KMS-11 (cell line): ENCODE measurements at regions not wholly inside any gene's neighbourhood (a gene's known extent, or its start where the extent isn't known, plus 50 kb on each side); places are given as distances from the start of the nearest gene placed in this dataset.

Experiments used
- H2AFZ ChIP-seq: fragments of 200-600 bp; sonication (generic); 2 replicates; pipeline ENCODE4 v1.6.1; 2016; ENCODE audit warnings: antibody characterized with exemption, mixed run types, low read depth
- H3K27ac ChIP-seq: fragments of 200-600 bp; sonication (generic); 2 replicates; pipeline ENCODE4 v1.6.1; 2016; ENCODE audit warnings: mild to moderate bottlenecking, mixed run types
- H3K27me3 ChIP-seq: fragments of 200-600 bp; sonication (generic); 2 replicates; pipeline ENCODE4 v1.6.1; 2017; ENCODE audit warnings: mild to moderate bottlenecking, low read depth, mixed run types, moderate library complexity; ENCODE audit not compliant: insufficient read depth
- H3K36me3 ChIP-seq: fragments of 200-600 bp; sonication (generic); 2 replicates; pipeline ENCODE4 v1.6.1; 2017; ENCODE audit warnings: mild to moderate bottlenecking, mixed run types; ENCODE audit not compliant: insufficient read depth
- H3K4me1 ChIP-seq: fragments of 200-600 bp; sonication (generic); 2 replicates; pipeline ENCODE4 v1.6.1; 2016; ENCODE audit warnings: mild to moderate bottlenecking, low read depth, mixed run types; ENCODE audit not compliant: poor library complexity, severe bottlenecking
- H3K4me2 ChIP-seq: fragments of 200-600 bp; sonication (generic); 2 replicates; pipeline ENCODE4 v1.7.0; 2016; ENCODE audit warnings: mild to moderate bottlenecking, mixed run types
- H3K4me3 ChIP-seq: fragments of 200-600 bp; sonication (generic); IDR thresholded peaks from 2 replicates; pipeline ENCODE4 v1.6.1; 2017; ENCODE audit warnings: low read depth, low read length, mixed read lengths; ENCODE audit not compliant: insufficient read depth
- H3K79me2 ChIP-seq: fragments of 200-600 bp; sonication (generic); 2 replicates; pipeline ENCODE4 v1.6.1; 2016; ENCODE audit warnings: low read depth, mixed run types; ENCODE audit not compliant: insufficient read depth
- H3K9ac ChIP-seq: fragments of 200-600 bp; sonication (generic); 2 replicates; pipeline ENCODE4 v1.6.1; 2016; ENCODE audit warnings: mild to moderate bottlenecking, mixed run types
- H4K20me1 ChIP-seq: fragments of 200-600 bp; sonication (generic); 2 replicates; pipeline ENCODE4 v1.6.1; 2016; ENCODE audit warnings: mild to moderate bottlenecking, mixed run types; ENCODE audit not compliant: insufficient read depth
- CTCF ChIP-seq: fragments of 200-600 bp; sonication (generic); conservative IDR thresholded peaks from 2 replicates; pipeline ENCODE4 v1.6.1; 2017; ENCODE audit warnings: low read depth, mild to moderate bottlenecking, antibody characterized with exemption, low read length, moderate library complexity, mixed read lengths

DNA sequence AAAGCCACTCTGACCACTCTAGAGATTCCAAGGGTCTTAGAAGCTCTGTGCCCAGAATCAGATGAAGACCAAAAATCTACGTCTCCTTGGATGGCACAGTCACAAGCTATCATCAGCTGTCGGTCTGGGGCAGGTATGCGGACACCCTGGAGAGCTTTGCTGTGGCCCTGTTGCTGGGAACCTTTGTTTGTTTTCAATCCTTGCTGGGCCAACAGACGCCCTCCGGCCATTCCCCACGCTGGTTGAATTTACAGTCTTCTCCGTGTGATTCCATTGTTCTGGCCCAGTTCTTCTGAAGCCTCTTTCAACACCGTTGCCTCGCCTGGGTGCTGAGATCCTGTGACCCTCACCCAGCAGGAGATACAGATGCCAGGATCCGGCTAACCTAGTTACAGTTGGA lies 149.4 kb upstream of the PFKP start:
- Histone ChIP-seq H2AFZ (no peak overlapping the region), H3K4me2 (no peak overlapping the region), H3K36me3 (no peaks in the 10 kb centered on the region), H3K27ac (no peak overlapping the region), H3K9ac (no peak overlapping the region), H4K20me1 (no peaks in the 10 kb centered on the region), H3K4me1 (no peaks in the 10 kb centered on the region), H3K4me3 (no peak overlapping the region), H3K27me3 (no peaks in the 10 kb centered on the region), H3K79me2 (no peaks in the 10 kb centered on the region)
- TF ChIP-seq CTCF, result no peak

GRCh38 chr10:2915412-2915811 lies 151.9 kb upstream of the PFKP start:
- no peak overlapping the region for H3K4me3 ChIP-seq
- H3K79me2 ChIP-seq, result no peaks in the 10 kb centered on the region
- no peak overlapping the region for H3K4me2 ChIP-seq
- H3K27ac ChIP-seq, result no peak overlapping the region
- no peaks in the 10 kb centered on the region for H3K27me3 ChIP-seq
- H2AFZ ChIP-seq, result no peak overlapping the region
- no peaks in the 10 kb centered on the region for H4K20me1 ChIP-seq
- H3K36me3 ChIP-seq, result no peaks in the 10 kb centered on the region
- H3K9ac ChIP-seq, result no peak overlapping the region
- no peaks in the 10 kb centered on the region for H3K4me1 ChIP-seq
- TF ChIP-seq CTCF, result no peak

DNA sequence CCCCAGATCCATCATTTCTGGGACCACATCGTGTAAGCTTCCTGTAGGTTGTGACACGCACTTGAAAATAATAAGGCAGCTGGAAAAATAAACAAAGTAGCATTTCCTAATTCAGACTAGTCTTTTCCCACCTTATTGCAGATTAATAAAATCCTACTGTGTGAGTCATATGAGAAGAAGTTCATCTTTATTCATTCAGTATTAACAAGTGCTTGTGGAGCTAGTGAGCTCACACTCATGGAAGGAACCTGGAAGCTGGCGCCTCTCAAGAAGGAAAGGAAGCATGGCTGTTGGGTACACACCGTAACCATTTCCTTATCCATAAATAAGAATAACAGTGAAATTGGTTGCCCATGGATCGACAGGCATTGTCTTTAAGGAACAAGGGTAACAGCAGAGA lies 152.6 kb upstream of the PFKP start:
- Histone ChIP-seq H3K36me3 (no peaks in the 10 kb centered on the region), H3K79me2 (no peaks in the 10 kb centered on the region), H3K4me1 (no peaks in the 10 kb centered on the region), H3K4me2 (no peak overlapping the region), H2AFZ (no peak overlapping the region), H4K20me1 (no peaks in the 10 kb centered on the region), H3K27me3 (no peaks in the 10 kb centered on the region), H3K27ac (no peak overlapping the region), H3K4me3 (no peak overlapping the region), H3K9ac (no peak overlapping the region)
- no peak for TF ChIP-seq CTCF

DNA sequence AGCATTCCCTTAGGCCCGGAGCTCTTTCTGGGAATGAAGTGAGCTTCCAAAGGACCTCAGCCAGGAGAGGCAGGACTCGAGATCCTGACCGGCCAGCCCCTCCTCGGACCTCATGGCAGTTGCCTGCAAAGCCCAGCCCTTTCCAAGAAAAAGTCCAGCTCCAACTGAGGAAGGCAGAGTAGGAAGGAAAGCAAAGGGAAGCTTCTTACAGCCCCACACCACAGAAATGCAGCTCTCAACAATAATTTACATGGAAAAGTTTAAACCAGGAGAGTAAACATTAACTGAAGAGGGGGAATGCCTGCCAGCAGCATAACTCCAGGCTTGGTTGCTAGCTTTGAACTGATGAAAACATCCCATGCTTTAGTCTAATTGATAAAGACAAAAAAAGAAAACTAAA lies 153.9 kb upstream of the PFKP start:
- H3K4me2 ChIP-seq, result no peak overlapping the region
- no peaks in the 10 kb centered on the region for H3K27me3 ChIP-seq
- no peaks in the 10 kb centered on the region for H3K36me3 ChIP-seq
- H3K79me2 ChIP-seq, result no peaks in the 10 kb centered on the region
- no peaks in the 10 kb centered on the region for H3K4me1 ChIP-seq
- H2AFZ ChIP-seq, result no peak overlapping the region
- H4K20me1 ChIP-seq, result no peaks in the 10 kb centered on the region
- no peak overlapping the region for H3K9ac ChIP-seq
- TF ChIP-seq CTCF, result no peak
- no peak overlapping the region for H3K27ac ChIP-seq
- H3K4me3 ChIP-seq, result no peak overlapping the region

DNA sequence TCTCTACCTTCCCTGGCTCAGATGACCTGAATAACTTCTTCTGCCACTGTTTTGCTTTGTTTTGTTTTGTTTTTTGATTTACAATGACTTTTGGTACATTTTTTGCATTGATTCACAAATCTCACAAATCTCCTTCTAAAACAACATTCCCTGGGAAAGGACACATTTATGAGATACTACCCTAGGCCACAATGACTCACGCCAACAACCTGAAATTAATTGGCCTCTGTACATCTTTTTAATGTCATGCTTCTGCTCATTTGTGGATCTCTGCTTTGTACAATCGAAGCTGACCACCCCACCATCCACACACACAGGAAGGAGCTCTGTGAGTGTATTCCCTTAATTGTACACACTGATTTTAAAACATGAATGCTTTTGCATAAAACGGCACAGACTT lies 156.7 kb upstream of the PFKP start:
- no peak overlapping the region for H3K9ac ChIP-seq
- no peaks in the 10 kb centered on the region for H3K79me2 ChIP-seq
- no peaks in the 10 kb centered on the region for H4K20me1 ChIP-seq
- H3K4me2 ChIP-seq, result no peak overlapping the region
- H3K27me3 ChIP-seq, result no peaks in the 10 kb centered on the region
- no peaks in the 10 kb centered on the region for H3K36me3 ChIP-seq
- no peak overlapping the region for H3K27ac ChIP-seq
- no peak overlapping the region for H2AFZ ChIP-seq
- no peak for TF ChIP-seq CTCF
- no peak overlapping the region for H3K4me3 ChIP-seq
- H3K4me1 ChIP-seq, result no peaks in the 10 kb centered on the region
